ENCODE measurements at regions not wholly inside any gene's neighbourhood (a gene's known extent, or its start where the extent isn't known, plus 50 kb on each side); places are given as distances from the start of the nearest gene placed in this dataset.
"Not testable (repeated sequence)": the region's sequence is repeated elsewhere in the genome, so short reads cannot be mapped to it uniquely, and the experiment has no call there.

DNA sequence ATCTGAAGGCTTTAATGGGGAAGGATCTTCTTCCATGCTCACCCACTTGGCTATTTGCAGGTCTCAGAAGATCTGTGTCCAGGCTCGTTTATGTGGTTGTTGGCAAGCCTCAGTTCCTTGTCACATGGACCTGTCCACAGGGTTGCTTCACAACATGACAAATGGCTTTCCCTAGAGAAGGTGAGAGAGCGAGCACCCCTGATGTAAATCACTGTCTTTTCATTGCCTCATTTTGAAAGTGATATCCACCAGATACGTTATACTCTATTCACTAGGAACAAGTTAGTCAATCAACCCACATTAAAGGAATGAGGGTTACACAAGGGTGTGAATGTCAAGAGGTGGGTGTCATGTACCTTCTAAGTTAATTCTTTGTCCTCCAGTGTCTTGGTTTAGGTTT lies 433.3 kb downstream of the RPS6KC1 start:
- no peak for DNase-seq

- DNase-seq: no peak
These were observed 433.7 kb downstream of the RPS6KC1 start for GRCh38 chr1:213484758-213485157.

DNA sequence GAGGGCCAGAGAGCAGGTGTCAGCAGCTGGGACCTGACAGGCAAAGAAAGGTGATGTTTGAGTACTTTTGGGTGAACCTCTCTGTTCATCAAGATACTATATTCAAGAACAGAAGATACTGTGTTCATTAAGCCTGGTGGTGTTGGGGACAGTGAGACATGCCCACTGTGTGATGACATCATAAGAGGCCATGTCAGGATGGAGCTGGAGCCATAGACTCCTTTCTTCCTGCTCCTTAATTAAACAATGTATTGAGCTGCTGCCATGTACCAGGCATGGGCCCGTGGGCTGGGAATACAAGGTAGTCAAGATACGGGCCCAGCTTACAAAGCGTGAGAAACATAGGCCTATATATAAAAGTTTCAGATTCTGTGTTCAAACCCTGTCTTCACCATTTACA lies 435.4 kb downstream of the RPS6KC1 start:
- no peak for DNase-seq

DNA sequence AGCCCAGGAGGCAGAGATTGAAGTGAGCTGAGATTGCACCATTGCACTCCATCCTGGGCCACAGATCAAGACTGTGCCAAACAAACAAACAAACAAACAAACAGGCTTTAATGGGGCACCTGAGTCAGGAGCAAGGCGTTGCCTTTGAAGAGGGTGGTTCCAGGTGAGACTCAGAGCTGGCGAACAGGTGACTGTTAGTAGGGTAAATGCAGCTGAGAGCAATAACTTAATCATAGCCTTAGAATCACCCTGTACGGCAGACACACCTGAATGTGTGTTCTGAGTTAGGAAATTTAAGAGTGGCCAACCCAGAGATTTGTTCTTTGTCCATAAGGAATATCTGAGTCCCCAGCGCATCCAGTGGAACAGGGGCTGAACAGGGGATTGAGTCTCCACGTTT lies 440.4 kb downstream of the RPS6KC1 start:
- no peak for DNase-seq

- DNase-seq: no peak
These were observed 441.4 kb downstream of the RPS6KC1 start for GRCh38 chr1:213492161-213493041.

DNA sequence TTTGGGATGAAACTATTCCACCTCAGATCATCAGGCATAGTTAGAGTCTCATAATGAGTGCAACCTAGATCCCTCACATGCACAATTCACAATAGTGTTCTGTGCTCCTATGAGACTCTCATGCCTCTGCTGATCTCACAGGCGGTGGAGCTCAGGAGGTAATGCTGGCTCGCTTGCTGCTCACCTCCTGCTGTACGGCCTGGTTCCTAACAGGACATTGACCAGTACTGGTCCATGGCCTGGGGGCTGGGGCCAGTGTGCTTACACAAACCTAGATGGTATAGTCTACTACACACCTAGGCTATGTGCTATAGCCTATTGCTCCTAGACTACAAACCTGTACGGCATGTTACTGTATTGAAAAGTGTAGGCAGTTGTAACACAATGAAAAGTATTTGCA lies 448.4 kb downstream of the RPS6KC1 start:
- no peak for DNase-seq

DNA sequence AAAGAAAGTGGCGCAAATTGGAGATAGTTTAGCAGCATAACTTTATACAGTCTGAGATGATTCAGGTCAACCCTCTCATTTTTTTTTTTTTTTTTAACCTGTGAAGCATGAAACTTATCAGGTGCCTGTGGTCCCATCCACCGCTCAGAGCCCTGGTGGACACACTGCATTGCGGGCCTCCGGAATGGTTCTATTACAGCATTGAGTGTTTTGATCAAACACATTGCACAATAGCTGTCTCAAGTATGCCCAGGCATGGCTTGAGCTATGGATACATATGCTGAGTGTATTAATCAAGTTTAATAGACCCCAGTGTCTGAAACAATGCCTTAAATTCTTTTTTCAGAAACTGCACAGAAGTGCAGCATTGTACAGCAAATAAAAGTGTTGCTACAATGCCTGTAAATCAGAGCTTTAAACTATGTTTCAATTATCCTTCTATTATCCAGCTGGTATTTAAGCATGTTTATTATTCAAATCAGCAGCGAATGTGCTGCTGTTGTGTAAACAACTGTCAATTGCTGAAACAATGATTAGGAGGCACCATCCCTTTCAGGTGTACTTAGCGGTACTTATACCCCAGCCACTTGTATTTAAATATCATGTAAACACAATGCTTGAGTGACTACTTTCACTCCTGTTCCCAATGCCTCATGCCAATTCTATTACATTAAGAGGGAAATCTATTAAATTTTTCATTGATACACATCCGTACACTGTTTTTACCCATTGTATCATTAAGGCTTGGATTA lies 456.6 kb downstream of the RPS6KC1 start:
- no peak for DNase-seq

DNA sequence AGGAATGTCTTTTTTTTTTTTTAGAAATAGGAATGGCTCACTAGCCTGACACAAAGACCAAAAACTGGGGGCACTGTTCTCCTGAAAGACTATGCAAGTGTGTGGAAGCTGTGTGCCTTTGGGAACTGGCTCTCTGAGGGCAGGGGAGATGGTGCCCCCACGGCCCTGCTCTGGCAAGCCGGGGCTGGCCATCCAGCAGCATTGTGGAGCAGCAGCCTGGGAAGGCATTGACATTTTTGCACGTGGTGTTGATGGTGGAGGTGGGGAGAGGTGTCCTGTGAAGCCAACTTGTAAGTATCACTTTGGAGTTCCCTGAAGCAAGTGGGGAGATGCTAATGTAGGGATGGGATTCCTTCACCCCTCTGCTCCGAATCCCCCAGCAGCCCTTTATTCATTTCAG lies 460.1 kb downstream of the RPS6KC1 start:
- DNase-seq: no peak

DNA sequence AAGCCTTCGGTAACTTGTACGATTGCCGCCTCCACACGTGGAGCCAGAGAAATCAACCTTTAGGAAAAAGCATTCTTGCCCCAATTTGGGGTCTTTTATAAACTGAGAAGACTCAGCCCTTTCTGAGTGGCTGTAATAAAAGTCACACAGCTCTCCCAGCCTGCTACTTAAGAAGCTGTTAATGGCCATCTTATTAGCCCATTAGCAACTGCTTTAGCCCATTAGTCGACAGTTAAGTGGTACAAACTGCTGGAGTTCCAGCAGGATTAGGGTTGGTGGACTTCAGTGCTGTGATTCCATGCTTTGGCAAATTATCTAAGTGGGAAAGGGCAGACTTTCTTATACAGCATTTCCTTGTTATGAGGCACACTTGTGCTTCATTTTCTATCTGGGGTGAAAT lies 461.3 kb downstream of the RPS6KC1 start:
- DNase-seq: no peak

- no peak for DNase-seq
These were observed 462.0 kb downstream of the RPS6KC1 start for GRCh38 chr1:213513006-213513405.

GRCh38 chr1:213514408-213515179 lies 463.6 kb downstream of the RPS6KC1 start:
- DNase-seq: not testable (repeated sequence)

GRCh38 chr1:213519098-213519497 lies 468.1 kb downstream of the RPS6KC1 start:
- DNase-seq: no peak

- no peak for DNase-seq
These were observed 466.6 kb upstream of the PROX1 start for GRCh38 chr1:213521206-213521605.

GRCh38 chr1:213523781-213524398 lies 463.9 kb upstream of the PROX1 start:
- DNase-seq: no peak

DNA sequence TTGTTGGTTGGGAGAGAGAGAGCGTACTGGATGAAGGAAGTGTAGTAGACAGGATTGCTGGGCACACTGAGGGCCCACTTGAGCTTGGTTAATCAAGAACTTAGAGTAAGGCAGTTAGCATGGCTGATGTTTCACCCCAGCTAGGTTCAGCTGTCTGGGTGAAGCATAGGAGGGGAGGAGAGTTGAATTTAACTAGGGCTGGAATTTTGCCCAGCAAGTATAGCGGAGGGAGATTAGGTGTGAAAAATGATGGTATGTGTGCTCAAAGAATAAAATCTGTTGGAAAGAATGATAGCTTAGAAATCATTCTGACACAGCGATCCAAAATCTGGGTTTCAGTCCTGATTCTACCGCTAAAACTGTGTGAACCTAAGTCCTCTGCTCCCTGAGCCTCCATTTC lies 461.5 kb upstream of the PROX1 start:
- DNase-seq: no peak

DNA sequence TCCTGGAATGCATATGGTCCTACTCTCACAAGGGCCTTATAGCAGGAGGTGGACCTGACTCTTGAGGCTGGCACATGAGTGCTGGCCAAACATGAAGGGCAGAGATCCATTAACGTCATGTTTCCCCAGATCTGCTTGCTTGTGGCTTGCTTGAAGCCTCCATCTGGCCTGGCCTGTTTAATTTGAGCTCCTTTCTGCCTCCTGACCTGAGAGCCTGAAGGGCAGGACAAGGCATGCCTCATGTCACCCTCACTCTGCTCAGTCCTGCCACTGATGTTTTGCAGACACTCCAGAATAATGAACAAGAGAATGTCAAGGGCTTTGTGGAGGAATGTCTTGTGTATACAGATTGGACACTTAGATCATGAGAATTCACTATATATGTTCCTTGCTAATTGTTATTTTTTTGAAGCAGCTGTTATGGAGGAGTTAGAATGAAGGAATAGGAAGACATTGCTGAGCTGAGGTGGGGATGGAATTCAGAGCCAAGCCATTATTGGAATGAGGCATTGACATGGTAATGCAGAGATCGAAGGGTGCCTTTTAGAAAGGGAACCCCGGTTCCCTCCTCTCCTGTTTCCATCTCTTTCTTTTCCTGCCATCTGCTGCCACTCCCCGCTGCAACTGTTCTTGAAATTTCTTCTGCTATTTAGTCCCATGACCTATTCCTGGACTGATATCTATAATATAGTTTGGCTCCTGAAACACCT lies 457.0 kb upstream of the PROX1 start:
- no peak for DNase-seq

DNA sequence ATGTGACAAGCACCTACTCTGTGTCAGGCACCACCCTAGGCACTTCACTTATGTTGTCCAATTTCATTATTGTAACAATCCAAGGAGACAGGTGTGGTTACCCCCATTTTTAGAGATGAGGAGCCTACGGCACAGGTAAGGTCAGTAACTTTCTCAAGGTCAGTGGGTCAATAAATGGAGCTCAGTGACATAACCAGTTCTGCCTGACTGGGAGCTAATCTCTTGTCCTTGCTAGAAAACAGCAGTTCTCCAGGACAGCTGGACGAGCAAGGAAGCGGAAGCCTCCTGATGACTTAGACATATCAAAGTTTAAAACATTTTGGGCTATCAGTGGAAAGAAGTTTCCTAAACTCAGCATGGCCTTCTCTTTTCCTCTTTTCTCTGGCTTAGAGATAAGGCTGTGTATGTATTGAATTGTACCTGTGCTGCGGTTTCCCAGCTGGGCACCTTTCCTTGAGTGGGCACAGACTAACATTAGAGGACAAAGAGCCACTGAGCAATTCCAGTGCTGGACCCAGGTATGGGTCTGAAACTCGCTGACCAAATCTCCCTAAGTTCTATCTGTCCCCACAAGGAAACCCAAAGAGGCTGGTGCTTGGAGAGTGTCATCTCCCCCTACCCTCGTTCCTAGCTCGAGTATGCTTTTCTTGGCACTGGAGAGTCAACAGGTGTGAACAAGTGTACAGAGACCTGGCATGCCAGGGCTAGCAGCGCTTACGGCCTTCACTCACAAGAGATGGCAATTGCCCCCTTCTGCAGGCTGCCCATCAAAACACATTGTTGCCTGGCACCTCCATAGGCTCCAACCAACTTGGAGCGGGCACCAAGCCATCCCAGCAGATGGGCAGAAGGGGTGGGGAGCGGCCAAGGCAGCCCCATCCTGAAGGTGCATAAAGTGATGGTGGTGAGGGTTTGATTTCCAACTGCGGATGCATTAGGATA lies 456.1 kb upstream of the PROX1 start:
- no peak for DNase-seq

- DNase-seq: no peak
These were observed 454.6 kb upstream of the PROX1 start for GRCh38 chr1:213533125-213533524.

DNA sequence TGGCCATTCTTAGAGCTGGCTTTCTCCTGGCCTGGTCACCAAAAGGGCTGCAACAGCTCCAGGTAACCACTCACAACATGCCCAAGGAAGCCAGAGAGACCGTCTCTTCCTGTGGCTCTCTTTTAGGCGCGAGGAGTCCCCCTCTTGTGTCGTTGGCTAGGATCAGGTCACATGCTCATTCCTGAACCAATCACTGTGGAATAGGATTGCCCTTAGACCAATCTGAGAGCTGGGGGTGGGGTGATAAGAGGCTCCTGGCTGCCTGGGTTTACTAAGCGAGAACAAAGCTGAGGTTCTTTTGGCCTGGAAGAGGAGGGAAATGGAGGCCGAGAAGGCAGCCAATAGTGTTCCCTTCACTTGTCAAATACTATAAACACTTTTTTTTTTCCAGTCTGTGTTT lies 452.1 kb upstream of the PROX1 start:
- no peak for DNase-seq

DNA sequence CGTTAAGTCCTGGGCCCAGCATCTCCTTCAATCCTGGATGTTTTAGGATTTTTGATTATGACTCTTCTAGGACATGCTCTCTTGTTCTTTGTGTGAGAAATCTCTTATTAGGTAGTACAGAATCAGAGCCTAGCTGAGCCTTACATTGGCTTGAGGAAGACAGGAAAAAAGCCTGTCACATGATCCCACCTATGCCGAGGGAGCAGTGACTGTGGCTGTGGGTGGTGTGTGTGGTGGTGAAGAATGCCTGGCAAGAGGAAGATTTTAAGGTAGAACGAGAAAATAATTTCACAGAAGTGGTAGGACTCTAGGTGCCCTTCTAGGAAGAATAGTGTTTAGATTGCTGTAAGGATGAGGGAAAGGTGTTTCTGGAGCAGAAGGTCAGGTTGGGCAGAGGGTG lies 449.5 kb upstream of the PROX1 start:
- no peak for DNase-seq

DNA sequence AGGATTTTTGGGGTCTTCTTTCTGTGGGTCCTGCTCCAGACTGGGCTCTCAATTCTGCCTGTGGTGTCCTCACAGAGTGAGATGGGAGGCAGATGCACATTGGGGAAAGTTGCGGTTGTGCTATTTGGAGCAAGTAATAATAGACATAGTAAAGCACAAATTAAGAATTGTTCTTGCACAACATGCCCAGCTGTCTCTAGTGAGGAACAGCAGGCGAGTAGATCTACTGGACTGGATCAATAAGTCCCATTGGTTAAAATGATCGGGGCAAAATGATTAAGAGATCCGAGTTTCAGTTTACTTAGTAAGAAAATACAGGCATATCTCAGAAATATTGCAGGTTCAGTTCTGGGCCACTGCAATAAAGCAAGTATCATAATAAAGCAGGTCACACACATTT lies 448.3 kb upstream of the PROX1 start:
- no peak for DNase-seq
